GM23338 (cell line): ENCODE measurements at regions not wholly inside any gene's neighbourhood (a gene's known extent, or its start where the extent isn't known, plus 50 kb on each side); places are given as distances from the start of the nearest gene placed in this dataset.

Source experiments
- ATAC-seq: fragments of 200-7000 bp; cut with Tn5 transposase; 3 replicates; pipeline ENCODE4 v1.9.1; 2020
- DNase-seq: peaks from one replicate; pipeline ENCODE4 v3.0.0-alpha.2; 2015; ENCODE audit warnings: low spot score
- H2AFZ ChIP-seq: fragments of 200-600 bp; sonication (generic); 2 replicates; pipeline ENCODE4 v1.8.0; 2016; ENCODE audit warnings: antibody characterized with exemption, mild to moderate bottlenecking, moderate library complexity
- H3F3A ChIP-seq: fragments of 200-600 bp; sonication (generic); replicated peaks from 2 replicates; pipeline ENCODE4 v1.8.0; 2017; ENCODE audit warnings: antibody characterized with exemption, mixed run types, low read depth
- H3K27ac ChIP-seq: fragments of 200-600 bp; sonication (generic); 2 replicates; pipeline ENCODE4 v1.6.1; 2016; ENCODE audit warnings: low read depth
- H3K27me3 ChIP-seq: fragments of 200-600 bp; sonication (generic); 2 replicates; pipeline ENCODE4 v1.8.0; 2016; ENCODE audit warnings: mild to moderate bottlenecking, mixed run types, moderate library complexity; ENCODE audit not compliant: insufficient read depth
- H3K36me3 ChIP-seq: fragments of 200-600 bp; sonication (generic); 2 replicates; pipeline ENCODE4 v1.8.0; 2016; ENCODE audit warnings: mild to moderate bottlenecking; ENCODE audit not compliant: insufficient read depth
- H3K4me1 ChIP-seq: fragments of 200-600 bp; sonication (generic); 2 replicates; pipeline ENCODE4 v1.8.0; 2016; ENCODE audit warnings: mild to moderate bottlenecking, moderate library complexity; ENCODE audit not compliant: insufficient read depth
- H3K4me2 ChIP-seq: fragments of 200-600 bp; sonication (generic); 2 replicates; pipeline ENCODE4 v1.7.1; 2017; ENCODE audit warnings: mixed run types
- H3K4me3 ChIP-seq: fragments of 200-600 bp; sonication (generic); 2 replicates; pipeline ENCODE4 v1.6.1; 2016; ENCODE audit warnings: mixed run types
- H3K79me2 ChIP-seq: fragments of 200-600 bp; sonication (generic); replicated peaks from 2 replicates; pipeline ENCODE4 v1.8.0; 2017; ENCODE audit warnings: mild to moderate bottlenecking; ENCODE audit not compliant: insufficient read depth
- H3K9me2 ChIP-seq: fragments of 200-600 bp; sonication (generic); 2 replicates; pipeline ENCODE4 v1.8.0; 2017; ENCODE audit not compliant: insufficient read depth
- H4K20me1 ChIP-seq: fragments of 200-600 bp; sonication (generic); replicated peaks from 2 replicates; pipeline ENCODE4 v1.8.0; 2017; ENCODE audit warnings: mild to moderate bottlenecking; ENCODE audit not compliant: insufficient read depth
- H3K27ac Mint-ChIP-seq: 2 replicates; pipeline ENCODE4 v1.8.0; 2020; ENCODE audit warnings: inconsistent platforms, mild to moderate bottlenecking, moderate library complexity, mixed read lengths
- H3K27me3 Mint-ChIP-seq: 3 replicates; pipeline ENCODE4 v1.8.0; 2022; ENCODE audit warnings: low read depth, mild to moderate bottlenecking, moderate library complexity, mixed read lengths, inconsistent platforms; ENCODE audit not compliant: insufficient read depth, poor library complexity
- H3K36me3 Mint-ChIP-seq: 3 replicates; pipeline ENCODE4 v1.8.0; 2021; ENCODE audit warnings: low read depth, mild to moderate bottlenecking, inconsistent platforms, moderate library complexity, mixed read lengths
- H3K4me1 Mint-ChIP-seq: 3 replicates; pipeline ENCODE4 v1.8.0; 2020; ENCODE audit warnings: mild to moderate bottlenecking, inconsistent platforms, mixed read lengths
- H3K4me3 Mint-ChIP-seq: 3 replicates; pipeline ENCODE4 v1.8.0; 2021; ENCODE audit warnings: moderate library complexity, mild to moderate bottlenecking, inconsistent platforms, mixed read lengths
- H3K9me3 Mint-ChIP-seq: 3 replicates; pipeline ENCODE4 v1.8.0; 2020; ENCODE audit warnings: moderate library complexity, mild to moderate bottlenecking, inconsistent platforms, mixed read lengths
- EZH2 ChIP-seq: fragments of 200-600 bp; sonication (generic); IDR thresholded peaks from one replicate; pipeline ENCODE4 v1.8.0; 2017; ENCODE audit warnings: antibody characterized with exemption, mild to moderate bottlenecking, low read depth; ENCODE audit not compliant: unreplicated experiment
- JUNB ChIP-seq: IDR thresholded peaks from one replicate; pipeline ENCODE4 v1.6.1; 2016; ENCODE audit warnings: antibody characterized with exemption; ENCODE audit not compliant: unreplicated experiment
- ZNF114 ChIP-seq: fragments of 250-450 bp; sonication (Bioruptor Pico); IDR thresholded peaks from 2 replicates; pipeline ENCODE4 v1.5.0; 2020; ENCODE audit warnings: mild to moderate bottlenecking, moderate library complexity
- TF ChIP-seq, protein P1 (sequence below): fragments of 250-450 bp; sonication (Bioruptor Pico); IDR thresholded peaks from 2 replicates; pipeline ENCODE4 v1.5.0; 2020; ENCODE audit warnings: mild to moderate bottlenecking, moderate library complexity
- TF ChIP-seq, protein P2 (sequence below): IDR thresholded peaks from 2 replicates; pipeline ENCODE4 v1.6.1; 2016; ENCODE audit warnings: antibody characterized with exemption
- TF ChIP-seq, protein P3 (sequence below), 2 experiments: fragments of 200-600 bp in 1 of 2; sonication (generic) in 1 of 2; conservative IDR thresholded peaks; 2 replicates each; pipeline versions ENCODE4 v1.5.1 to v1.6.1; 2016 to 2017; ENCODE audit warnings: antibody characterized with exemption in 2 of 2, low read depth in 2 of 2, mild to moderate bottlenecking in 2 of 2, moderate library complexity in 1 of 2

DNA sequence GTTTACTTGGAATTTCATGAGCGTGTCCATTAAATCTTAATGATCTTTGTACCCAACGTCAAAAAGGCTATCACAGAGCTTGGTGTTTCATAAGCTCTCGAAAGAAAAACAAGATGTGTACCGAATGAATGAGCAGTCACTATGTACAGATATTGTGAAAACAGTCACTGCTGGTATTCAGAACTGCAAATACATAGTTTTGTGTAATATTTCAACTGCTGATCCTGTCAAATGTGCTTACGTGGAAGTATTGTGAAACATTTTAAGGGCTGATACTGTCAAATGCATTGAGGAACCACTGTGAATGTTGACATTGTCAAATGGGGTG, 184.2 kb upstream of the KLHL29 start:
- TF ChIP-seq, protein P1, sequence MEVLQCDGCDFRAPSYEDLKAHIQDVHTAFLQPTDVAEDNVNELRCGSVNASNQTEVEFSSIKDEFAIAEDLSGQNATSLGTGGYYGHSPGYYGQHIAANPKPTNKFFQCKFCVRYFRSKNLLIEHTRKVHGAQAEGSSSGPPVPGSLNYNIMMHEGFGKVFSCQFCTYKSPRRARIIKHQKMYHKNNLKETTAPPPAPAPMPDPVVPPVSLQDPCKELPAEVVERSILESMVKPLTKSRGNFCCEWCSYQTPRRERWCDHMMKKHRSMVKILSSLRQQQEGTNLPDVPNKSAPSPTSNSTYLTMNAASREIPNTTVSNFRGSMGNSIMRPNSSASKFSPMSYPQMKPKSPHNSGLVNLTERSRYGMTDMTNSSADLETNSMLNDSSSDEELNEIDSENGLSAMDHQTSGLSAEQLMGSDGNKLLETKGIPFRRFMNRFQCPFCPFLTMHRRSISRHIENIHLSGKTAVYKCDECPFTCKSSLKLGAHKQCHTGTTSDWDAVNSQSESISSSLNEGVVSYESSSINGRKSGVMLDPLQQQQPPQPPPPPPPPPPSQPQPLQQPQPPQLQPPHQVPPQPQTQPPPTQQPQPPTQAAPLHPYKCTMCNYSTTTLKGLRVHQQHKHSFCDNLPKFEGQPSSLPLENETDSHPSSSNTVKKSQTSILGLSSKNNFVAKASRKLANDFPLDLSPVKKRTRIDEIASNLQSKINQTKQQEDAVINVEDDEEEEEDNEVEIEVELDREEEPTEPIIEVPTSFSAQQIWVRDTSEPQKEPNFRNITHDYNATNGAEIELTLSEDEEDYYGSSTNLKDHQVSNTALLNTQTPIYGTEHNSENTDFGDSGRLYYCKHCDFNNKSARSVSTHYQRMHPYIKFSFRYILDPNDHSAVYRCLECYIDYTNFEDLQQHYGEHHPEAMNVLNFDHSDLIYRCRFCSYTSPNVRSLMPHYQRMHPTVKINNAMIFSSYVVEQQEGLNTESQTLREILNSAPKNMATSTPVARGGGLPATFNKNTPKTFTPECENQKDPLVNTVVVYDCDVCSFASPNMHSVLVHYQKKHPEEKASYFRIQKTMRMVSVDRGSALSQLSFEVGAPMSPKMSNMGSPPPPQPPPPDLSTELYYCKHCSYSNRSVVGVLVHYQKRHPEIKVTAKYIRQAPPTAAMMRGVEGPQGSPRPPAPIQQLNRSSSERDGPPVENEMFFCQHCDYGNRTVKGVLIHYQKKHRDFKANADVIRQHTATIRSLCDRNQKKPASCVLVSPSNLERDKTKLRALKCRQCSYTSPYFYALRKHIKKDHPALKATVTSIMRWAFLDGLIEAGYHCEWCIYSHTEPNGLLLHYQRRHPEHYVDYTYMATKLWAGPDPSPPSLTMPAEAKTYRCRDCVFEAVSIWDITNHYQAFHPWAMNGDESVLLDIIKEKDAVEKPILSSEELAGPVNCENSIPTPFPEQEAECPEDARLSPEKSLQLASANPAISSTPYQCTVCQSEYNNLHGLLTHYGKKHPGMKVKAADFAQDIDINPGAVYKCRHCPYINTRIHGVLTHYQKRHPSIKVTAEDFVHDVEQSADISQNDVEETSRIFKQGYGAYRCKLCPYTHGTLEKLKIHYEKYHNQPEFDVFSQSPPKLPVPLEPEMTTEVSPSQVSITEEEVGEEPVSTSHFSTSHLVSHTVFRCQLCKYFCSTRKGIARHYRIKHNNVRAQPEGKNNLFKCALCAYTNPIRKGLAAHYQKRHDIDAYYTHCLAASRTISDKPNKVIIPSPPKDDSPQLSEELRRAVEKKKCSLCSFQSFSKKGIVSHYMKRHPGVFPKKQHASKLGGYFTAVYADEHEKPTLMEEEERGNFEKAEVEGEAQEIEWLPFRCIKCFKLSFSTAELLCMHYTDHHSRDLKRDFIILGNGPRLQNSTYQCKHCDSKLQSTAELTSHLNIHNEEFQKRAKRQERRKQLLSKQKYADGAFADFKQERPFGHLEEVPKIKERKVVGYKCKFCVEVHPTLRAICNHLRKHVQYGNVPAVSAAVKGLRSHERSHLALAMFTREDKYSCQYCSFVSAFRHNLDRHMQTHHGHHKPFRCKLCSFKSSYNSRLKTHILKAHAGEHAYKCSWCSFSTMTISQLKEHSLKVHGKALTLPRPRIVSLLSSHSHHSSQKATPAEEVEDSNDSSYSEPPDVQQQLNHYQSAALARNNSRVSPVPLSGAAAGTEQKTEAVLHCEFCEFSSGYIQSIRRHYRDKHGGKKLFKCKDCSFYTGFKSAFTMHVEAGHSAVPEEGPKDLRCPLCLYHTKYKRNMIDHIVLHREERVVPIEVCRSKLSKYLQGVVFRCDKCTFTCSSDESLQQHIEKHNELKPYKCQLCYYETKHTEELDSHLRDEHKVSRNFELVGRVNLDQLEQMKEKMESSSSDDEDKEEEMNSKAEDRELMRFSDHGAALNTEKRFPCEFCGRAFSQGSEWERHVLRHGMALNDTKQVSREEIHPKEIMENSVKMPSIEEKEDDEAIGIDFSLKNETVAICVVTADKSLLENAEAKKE (CRISPR knock-in tag) = no peak
- TF ChIP-seq JUNB (no peak), ZNF114 (CRISPR knock-in tag) (no peak)

DNA sequence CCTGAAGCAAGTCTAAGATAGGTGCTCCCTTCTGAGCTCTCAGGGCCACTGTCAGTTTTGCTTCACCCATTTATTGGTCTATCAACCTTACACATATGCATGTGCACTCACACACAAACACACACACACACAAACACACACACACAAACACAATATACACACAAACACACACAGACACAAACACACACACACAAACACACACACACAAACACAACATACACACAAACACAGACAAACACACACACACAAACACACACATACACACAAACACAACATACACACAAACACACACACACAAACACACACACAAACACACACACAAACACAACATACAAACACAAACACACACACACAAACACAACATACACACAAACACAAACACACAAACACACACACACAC, 181.6 kb upstream of the KLHL29 start:
- H3K4me3 ChIP-seq = no peak overlapping the region
- 0 out of 2 replicates have a peak, but pooled peaks cover 4% of the 10 kb centered on the region for H3K9me2 ChIP-seq
- Mint-ChIP-seq H3K27ac (no peak overlapping the region), H3K9me3 (peaks cover 21% of the 10 kb centered on the region), H3K36me3 (peaks cover 13% of the 10 kb centered on the region; the same call in 2 of the 3 replicates), H3K4me3 (no peak overlapping the region), H3K4me1 (no peaks in the 10 kb centered on the region; the same call in 2 of the 3 replicates), H3K27me3 (peaks cover 5% of the 10 kb centered on the region)
- DNase-seq = no peak
- H3K4me2 ChIP-seq = no peak overlapping the region
- H2AFZ ChIP-seq = no peak overlapping the region
- no peaks in the 10 kb centered on the region for H4K20me1 ChIP-seq
- no peaks in the 10 kb centered on the region for H3K79me2 ChIP-seq
- no peaks in the 10 kb centered on the region for H3K27me3 ChIP-seq
- H3K4me1 ChIP-seq = no peaks in the 10 kb centered on the region
- no peak for ATAC-seq
- H3K27ac ChIP-seq = no peak overlapping the region
- H3K36me3 ChIP-seq = no peaks in the 10 kb centered on the region
- H3F3A ChIP-seq = no peaks in the 10 kb centered on the region
- TF ChIP-seq EZH2 = no peak
- TF ChIP-seq, protein P2, sequence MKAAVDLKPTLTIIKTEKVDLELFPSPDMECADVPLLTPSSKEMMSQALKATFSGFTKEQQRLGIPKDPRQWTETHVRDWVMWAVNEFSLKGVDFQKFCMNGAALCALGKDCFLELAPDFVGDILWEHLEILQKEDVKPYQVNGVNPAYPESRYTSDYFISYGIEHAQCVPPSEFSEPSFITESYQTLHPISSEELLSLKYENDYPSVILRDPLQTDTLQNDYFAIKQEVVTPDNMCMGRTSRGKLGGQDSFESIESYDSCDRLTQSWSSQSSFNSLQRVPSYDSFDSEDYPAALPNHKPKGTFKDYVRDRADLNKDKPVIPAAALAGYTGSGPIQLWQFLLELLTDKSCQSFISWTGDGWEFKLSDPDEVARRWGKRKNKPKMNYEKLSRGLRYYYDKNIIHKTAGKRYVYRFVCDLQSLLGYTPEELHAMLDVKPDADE = no peak
- TF ChIP-seq, protein P3, sequence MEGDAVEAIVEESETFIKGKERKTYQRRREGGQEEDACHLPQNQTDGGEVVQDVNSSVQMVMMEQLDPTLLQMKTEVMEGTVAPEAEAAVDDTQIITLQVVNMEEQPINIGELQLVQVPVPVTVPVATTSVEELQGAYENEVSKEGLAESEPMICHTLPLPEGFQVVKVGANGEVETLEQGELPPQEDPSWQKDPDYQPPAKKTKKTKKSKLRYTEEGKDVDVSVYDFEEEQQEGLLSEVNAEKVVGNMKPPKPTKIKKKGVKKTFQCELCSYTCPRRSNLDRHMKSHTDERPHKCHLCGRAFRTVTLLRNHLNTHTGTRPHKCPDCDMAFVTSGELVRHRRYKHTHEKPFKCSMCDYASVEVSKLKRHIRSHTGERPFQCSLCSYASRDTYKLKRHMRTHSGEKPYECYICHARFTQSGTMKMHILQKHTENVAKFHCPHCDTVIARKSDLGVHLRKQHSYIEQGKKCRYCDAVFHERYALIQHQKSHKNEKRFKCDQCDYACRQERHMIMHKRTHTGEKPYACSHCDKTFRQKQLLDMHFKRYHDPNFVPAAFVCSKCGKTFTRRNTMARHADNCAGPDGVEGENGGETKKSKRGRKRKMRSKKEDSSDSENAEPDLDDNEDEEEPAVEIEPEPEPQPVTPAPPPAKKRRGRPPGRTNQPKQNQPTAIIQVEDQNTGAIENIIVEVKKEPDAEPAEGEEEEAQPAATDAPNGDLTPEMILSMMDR (conservative IDR thresholded peaks at IDR 0.05; ENCODE audit: low read depth in 2 of 2) = no peak

More for the DNA sequence above, 184.2 kb upstream of the KLHL29 start:
- no peak overlapping the region for H3K27ac Mint-ChIP-seq
- ATAC-seq = no peak
- no peaks in the 10 kb centered on the region for H3K79me2 ChIP-seq
- H3K4me1 ChIP-seq = no peaks in the 10 kb centered on the region
- no peaks in the 10 kb centered on the region for H3F3A ChIP-seq
- H3K9me3 Mint-ChIP-seq = peaks cover 18% of the 10 kb centered on the region
- no peak overlapping the region for H3K4me3 ChIP-seq
- no peak overlapping the region for H3K4me3 Mint-ChIP-seq
- H3K4me2 ChIP-seq = no peak overlapping the region
- H3K27ac ChIP-seq = no peak overlapping the region
- no peak overlapping the region for H2AFZ ChIP-seq
- H3K36me3 Mint-ChIP-seq = peaks cover 13% of the 10 kb centered on the region; the same call in 2 of the 3 replicates
- H3K36me3 ChIP-seq = no peaks in the 10 kb centered on the region
- H3K27me3 Mint-ChIP-seq = peaks cover 5% of the 10 kb centered on the region
- 0 out of 2 replicates have a peak, but pooled peaks cover 4% of the 10 kb centered on the region for H3K9me2 ChIP-seq
- H3K27me3 ChIP-seq = no peaks in the 10 kb centered on the region
- no peak for DNase-seq
- H3K4me1 Mint-ChIP-seq = no peaks in the 10 kb centered on the region; the same call in 2 of the 3 replicates
- no peaks in the 10 kb centered on the region for H4K20me1 ChIP-seq
